T-helper 17 cell (primary cell): ENCODE measurements at regions not wholly inside any gene's neighbourhood (a gene's known extent, or its start where the extent isn't known, plus 50 kb on each side); places are given as distances from the start of the nearest gene placed in this dataset.
A peak's percentile ranks its signal among the peaks of the same experiment; 100 is the strongest.

ENCODE experiments used
- ATAC-seq: fragments of 150-1000 bp; cut with Tn5 transposase; 2 replicates; pipeline ENCODE4 v1.10.0; 2021; ENCODE audit warnings: mild to moderate bottlenecking, moderate library complexity
- DNase-seq, 3 donors: peaks; one replicate each; pipeline versions ENCODE4 v3.0.0 to v3.0.0-alpha.2; 2020 to 2021
- H3K9me3 ChIP-seq: one replicate; pipeline ENCODE4 v1.7.0; 2013; ENCODE audit warnings: low read length, mild to moderate bottlenecking; ENCODE audit not compliant: control insufficient read depth, poor library complexity, severe bottlenecking
- H3K27ac Mint-ChIP-seq: one replicate; pipeline ENCODE4 v1.8.0; 2022; ENCODE audit warnings: mild to moderate bottlenecking, moderate library complexity, mixed read lengths
- H3K27me3 Mint-ChIP-seq: one replicate; pipeline ENCODE4 v1.8.0; 2022; ENCODE audit warnings: mixed read lengths
- H3K36me3 Mint-ChIP-seq: one replicate; pipeline ENCODE4 v1.8.0; 2022; ENCODE audit warnings: low read depth, mixed read lengths
- H3K4me1 Mint-ChIP-seq: one replicate; pipeline ENCODE4 v1.8.0; 2022; ENCODE audit warnings: mild to moderate bottlenecking, mixed read lengths
- H3K4me3 Mint-ChIP-seq: one replicate; pipeline ENCODE4 v1.8.0; 2022; ENCODE audit warnings: mild to moderate bottlenecking, moderate library complexity, mixed read lengths

- Mint-ChIP-seq H3K4me1 (no peaks in the 10 kb centered on the region), H3K27me3 (peaks cover 6% of the 10 kb centered on the region), H3K36me3 (no peaks in the 10 kb centered on the region), H3K27ac (no peak overlapping the region), H3K4me3 (no peak overlapping the region)
- no peak for DNase-seq
- no peaks in the 10 kb centered on the region for H3K9me3 ChIP-seq
- ATAC-seq = no peak
Measured at GRCh38 chr6:113292646-113293422, 564.3 kb upstream of the MARCKS start.

DNA sequence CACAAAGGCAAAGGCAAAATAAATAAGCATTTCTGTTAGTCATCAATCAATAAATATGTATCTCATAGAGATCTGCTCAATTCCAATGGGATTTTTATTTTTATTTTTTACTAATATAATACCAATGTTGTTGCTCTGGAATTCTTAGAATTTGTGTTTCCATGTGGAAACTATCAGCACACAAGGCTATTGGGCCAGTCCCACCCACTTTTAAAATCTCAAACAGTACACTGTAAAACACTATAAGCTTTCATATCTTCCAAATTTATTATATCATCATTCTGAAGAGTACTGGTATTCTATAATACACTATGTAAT is 563.8 kb upstream of the MARCKS start:
- no peaks in the 10 kb centered on the region for H3K4me1 Mint-ChIP-seq

DNA sequence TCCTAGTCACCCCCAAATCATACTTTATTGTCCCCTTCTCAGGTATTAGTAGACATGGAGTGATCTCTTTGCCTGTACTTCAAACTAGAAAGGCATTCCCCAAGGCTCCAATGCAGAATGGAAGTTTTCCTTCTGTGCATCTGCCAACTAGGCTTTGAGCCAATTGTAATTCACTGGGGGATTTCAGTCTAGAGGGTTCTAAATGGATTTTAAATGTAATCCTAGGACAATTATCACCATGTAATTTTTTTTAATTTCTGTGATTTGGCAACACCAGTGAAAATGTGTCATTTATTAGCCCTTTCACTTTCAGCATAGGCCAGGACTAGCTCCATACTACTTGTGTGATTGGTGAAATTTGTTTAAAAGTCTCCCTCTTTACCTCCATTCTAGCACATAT is 557.6 kb upstream of the MARCKS start:
- no peaks in the 10 kb centered on the region for H3K36me3 Mint-ChIP-seq
- H3K27me3 Mint-ChIP-seq = peaks cover under 1% of the 10 kb centered on the region
- no peaks in the 10 kb centered on the region for H3K9me3 ChIP-seq
- no peak overlapping the region for H3K4me3 Mint-ChIP-seq
- no peaks in the 10 kb centered on the region for H3K4me1 Mint-ChIP-seq
- DNase-seq = no peak
- no peak overlapping the region for H3K27ac Mint-ChIP-seq
- no peak for ATAC-seq

More for the DNA sequence above, 563.8 kb upstream of the MARCKS start:
- H3K9me3 ChIP-seq = no peaks in the 10 kb centered on the region
- no peak for DNase-seq
- no peak for ATAC-seq
- H3K27ac Mint-ChIP-seq = no peak overlapping the region
- H3K27me3 Mint-ChIP-seq = peaks cover 6% of the 10 kb centered on the region
- no peak overlapping the region for H3K4me3 Mint-ChIP-seq
- H3K36me3 Mint-ChIP-seq = no peaks in the 10 kb centered on the region

- Mint-ChIP-seq H3K27me3 (no peaks in the 10 kb centered on the region), H3K27ac (no peak overlapping the region), H3K4me3 (no peak overlapping the region), H3K4me1 (no peaks in the 10 kb centered on the region), H3K36me3 (no peaks in the 10 kb centered on the region)
- DNase-seq = no peak
- no peaks in the 10 kb centered on the region for H3K9me3 ChIP-seq
- ATAC-seq = no peak
Measured at GRCh38 chr6:113301651-113302050, 555.5 kb upstream of the MARCKS start.

GRCh38 chr6:113304116-113304515 is 553.0 kb upstream of the MARCKS start:
- no peak for DNase-seq
- ATAC-seq = no peak
- no peaks in the 10 kb centered on the region for H3K9me3 ChIP-seq
- no peaks in the 10 kb centered on the region for H3K36me3 Mint-ChIP-seq
- no peak overlapping the region for H3K27ac Mint-ChIP-seq
- no peaks in the 10 kb centered on the region for H3K4me1 Mint-ChIP-seq
- no peaks in the 10 kb centered on the region for H3K27me3 Mint-ChIP-seq
- H3K4me3 Mint-ChIP-seq = no peak overlapping the region

DNA sequence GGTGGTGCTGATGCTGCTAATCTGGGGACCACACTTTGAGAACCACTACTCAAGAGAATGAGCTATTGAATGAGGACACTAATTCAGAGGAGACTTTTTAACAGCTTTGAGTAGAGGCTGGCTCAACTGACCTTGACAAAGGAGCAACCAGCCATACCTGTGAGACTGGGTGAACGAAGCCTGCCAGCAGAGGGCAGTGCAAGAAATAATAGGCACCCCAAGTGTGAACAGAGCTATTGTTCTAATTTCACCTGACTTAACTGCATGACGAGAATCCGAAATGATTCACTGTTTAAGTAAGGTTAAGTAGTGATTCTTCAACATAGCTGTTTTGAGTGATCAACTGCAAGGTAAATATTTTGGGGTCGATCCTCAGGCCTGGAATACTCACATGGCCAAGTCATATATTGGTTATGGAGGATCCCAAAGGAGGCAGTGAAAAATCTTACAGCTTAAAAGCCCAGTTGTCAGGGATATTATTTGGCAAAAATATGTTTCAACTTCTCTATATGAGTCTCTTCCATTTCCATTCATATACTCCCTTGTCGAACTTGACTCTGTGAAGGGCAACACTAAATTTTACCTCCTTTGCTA is 550.5 kb upstream of the MARCKS start:
- Mint-ChIP-seq H3K27me3 (no peaks in the 10 kb centered on the region), H3K4me3 (no peak overlapping the region), H3K36me3 (no peaks in the 10 kb centered on the region), H3K4me1 (peaks cover 3% of the 10 kb centered on the region), H3K27ac (no peak overlapping the region)
- DNase-seq = peak in 1 of 3 donors; percentile 27
- ATAC-seq = peak; percentile 66
- H3K9me3 ChIP-seq = no peaks in the 10 kb centered on the region

DNA sequence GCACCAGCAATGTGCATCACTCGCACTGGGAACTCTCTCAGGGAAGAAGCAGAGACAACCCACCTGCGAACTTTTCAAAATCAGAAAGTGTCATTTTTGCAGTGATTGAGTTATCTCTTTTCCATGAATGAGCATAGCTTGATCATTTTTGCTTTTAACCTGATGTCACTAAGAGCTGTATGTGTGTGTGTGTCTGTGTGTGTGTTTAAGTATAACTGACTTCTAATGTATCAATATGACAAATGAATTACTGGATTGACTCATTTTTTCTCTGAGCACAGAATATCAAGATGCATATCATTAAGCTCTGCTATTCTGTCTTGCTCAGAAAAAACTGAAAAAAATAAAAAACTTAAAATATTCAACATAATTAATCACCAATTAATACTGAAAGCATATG is 548.9 kb upstream of the MARCKS start:
- no peak for DNase-seq
- H3K27ac Mint-ChIP-seq = no peak overlapping the region
- H3K4me1 Mint-ChIP-seq = peaks cover 3% of the 10 kb centered on the region
- no peak for ATAC-seq
- H3K27me3 Mint-ChIP-seq = no peaks in the 10 kb centered on the region
- no peak overlapping the region for H3K4me3 Mint-ChIP-seq
- no peaks in the 10 kb centered on the region for H3K9me3 ChIP-seq
- H3K36me3 Mint-ChIP-seq = no peaks in the 10 kb centered on the region

DNA sequence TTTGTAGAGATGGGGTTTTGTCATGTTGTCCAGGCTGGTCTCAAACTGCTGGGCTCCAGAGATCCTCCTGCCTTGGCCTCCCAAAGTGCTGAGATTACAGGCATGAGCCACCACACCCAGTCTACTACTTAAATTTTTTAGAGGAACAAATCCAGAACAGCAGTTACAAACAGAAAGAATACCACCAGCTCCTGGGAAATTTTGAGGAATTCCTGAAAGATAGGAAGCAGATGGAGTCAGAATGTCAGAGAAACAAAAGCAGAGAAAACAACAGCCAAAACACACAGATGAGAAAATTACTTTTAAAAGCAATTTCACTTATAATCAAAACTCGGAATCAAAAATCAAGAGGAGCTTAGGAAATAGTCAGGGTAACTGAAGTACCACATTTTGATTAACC is 543.3 kb upstream of the MARCKS start:
- no peaks in the 10 kb centered on the region for H3K27me3 Mint-ChIP-seq
- no peak for DNase-seq
- H3K4me1 Mint-ChIP-seq = peaks cover 3% of the 10 kb centered on the region
- no peak for ATAC-seq
- H3K27ac Mint-ChIP-seq = no peak overlapping the region
- H3K9me3 ChIP-seq = no peaks in the 10 kb centered on the region
- H3K4me3 Mint-ChIP-seq = no peak overlapping the region
- no peaks in the 10 kb centered on the region for H3K36me3 Mint-ChIP-seq

GRCh38 chr6:113315165-113315564 is 542.0 kb upstream of the MARCKS start:
- H3K36me3 Mint-ChIP-seq = no peaks in the 10 kb centered on the region
- DNase-seq = no peak
- ATAC-seq = no peak
- H3K4me1 Mint-ChIP-seq = peaks cover 3% of the 10 kb centered on the region
- no peak overlapping the region for H3K27ac Mint-ChIP-seq
- no peaks in the 10 kb centered on the region for H3K9me3 ChIP-seq
- no peak overlapping the region for H3K4me3 Mint-ChIP-seq
- H3K27me3 Mint-ChIP-seq = no peaks in the 10 kb centered on the region

- Mint-ChIP-seq H3K4me1 (no peaks in the 10 kb centered on the region), H3K4me3 (no peak overlapping the region), H3K27ac (no peak overlapping the region), H3K36me3 (no peaks in the 10 kb centered on the region), H3K27me3 (no peaks in the 10 kb centered on the region)
- no peak for DNase-seq
- H3K9me3 ChIP-seq = no peaks in the 10 kb centered on the region
- ATAC-seq = no peak
Measured at GRCh38 chr6:113315879-113316278, 541.3 kb upstream of the MARCKS start.

GRCh38 chr6:113317442-113317841 is 539.7 kb upstream of the MARCKS start:
- DNase-seq (no peak), ATAC-seq (no peak)
- no peaks in the 10 kb centered on the region for H3K36me3 Mint-ChIP-seq
- no peaks in the 10 kb centered on the region for H3K4me1 Mint-ChIP-seq
- no peak overlapping the region for H3K27ac Mint-ChIP-seq
- H3K4me3 Mint-ChIP-seq = no peak overlapping the region
- no peaks in the 10 kb centered on the region for H3K27me3 Mint-ChIP-seq
- no peaks in the 10 kb centered on the region for H3K9me3 ChIP-seq

DNA sequence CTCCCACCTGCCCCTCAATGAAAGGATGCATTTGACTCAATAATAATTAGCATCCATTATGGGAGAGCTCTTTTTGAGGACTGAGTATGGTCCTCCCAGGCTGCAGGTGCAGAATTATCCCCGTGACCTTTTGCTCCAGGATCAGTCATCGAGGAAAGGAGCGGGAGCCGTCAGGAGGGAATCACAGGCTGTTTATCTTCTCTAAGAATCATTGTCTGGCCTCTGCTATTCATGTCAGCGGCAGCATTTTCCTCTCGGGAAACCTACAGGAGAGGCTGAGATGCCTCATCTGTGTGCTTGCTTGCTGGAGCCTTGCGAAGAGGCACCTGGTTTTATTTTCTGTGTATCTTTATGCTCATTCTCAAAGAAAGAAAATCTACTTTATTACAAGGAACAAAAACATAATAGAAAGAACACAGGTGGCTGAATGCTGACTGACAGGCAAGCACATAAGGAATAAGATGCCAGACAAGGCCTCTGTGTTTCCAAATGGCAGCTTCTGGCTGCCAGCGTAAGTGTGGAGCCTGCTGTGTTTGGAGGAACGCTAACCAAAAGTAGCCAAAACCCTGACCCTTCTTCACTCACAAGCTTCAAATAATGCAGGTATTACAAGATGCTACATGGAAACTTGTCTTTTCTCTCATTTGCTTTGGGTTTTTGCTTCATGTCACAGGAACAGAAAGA is 539.1 kb upstream of the MARCKS start:
- Mint-ChIP-seq H3K27me3 (no peaks in the 10 kb centered on the region), H3K4me3 (no peak overlapping the region), H3K4me1 (no peaks in the 10 kb centered on the region), H3K27ac (no peak overlapping the region), H3K36me3 (no peaks in the 10 kb centered on the region)
- DNase-seq = no peak
- ATAC-seq = no peak
- no peaks in the 10 kb centered on the region for H3K9me3 ChIP-seq

DNA sequence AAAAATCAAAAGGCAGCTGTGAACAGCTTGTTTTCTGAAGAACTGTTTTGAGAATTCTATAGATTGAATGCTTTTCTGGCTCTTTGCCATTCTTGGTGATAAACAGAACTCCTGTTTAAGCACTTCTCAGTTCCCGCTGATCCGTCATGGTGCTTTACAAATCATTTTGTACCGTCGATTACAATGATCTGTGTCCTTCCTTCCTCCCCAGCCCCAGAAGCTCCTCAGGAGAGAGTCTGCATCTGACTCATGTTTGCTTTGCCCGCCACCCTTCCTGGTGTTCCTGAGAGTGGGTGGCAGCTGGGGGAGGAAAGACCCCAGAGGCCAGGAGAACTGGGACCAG is 538.6 kb upstream of the MARCKS start:
- DNase-seq (no peak), ATAC-seq (no peak)
- Mint-ChIP-seq H3K4me3 (no peak overlapping the region), H3K27ac (no peak overlapping the region), H3K36me3 (no peaks in the 10 kb centered on the region), H3K4me1 (no peaks in the 10 kb centered on the region), H3K27me3 (no peaks in the 10 kb centered on the region)
- no peaks in the 10 kb centered on the region for H3K9me3 ChIP-seq

- Mint-ChIP-seq H3K4me1 (no peaks in the 10 kb centered on the region), H3K4me3 (no peak overlapping the region), H3K27me3 (no peaks in the 10 kb centered on the region), H3K27ac (no peak overlapping the region), H3K36me3 (no peaks in the 10 kb centered on the region)
- ATAC-seq (no peak), DNase-seq (no peak)
- no peaks in the 10 kb centered on the region for H3K9me3 ChIP-seq
Measured at GRCh38 chr6:113320653-113321052, 536.5 kb upstream of the MARCKS start.
